ENCODE measurements at regions not wholly inside any gene's neighbourhood (a gene's known extent, or its start where the extent isn't known, plus 50 kb on each side); places are given as distances from the start of the nearest gene placed in this dataset.

DNA sequence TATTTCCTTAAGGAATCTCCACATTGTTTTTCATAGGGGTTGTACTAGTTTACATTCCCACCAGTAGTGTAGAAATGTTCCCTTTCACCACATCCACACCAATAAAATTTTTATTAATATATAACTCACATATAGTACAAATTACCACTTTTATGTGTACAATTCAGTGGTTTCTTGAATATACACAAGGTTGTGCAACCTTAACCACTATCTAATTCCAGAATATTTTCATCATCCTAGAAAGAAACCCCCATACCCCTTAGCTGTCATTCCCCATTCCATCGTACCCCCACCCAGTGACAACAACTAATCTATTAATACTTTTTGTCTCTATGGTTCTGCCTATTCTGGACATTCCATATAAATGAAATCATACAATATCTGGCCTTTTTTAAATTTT lies 108.3 kb upstream of the USP9X start (continued):
- TF ChIP-seq, protein P1, sequence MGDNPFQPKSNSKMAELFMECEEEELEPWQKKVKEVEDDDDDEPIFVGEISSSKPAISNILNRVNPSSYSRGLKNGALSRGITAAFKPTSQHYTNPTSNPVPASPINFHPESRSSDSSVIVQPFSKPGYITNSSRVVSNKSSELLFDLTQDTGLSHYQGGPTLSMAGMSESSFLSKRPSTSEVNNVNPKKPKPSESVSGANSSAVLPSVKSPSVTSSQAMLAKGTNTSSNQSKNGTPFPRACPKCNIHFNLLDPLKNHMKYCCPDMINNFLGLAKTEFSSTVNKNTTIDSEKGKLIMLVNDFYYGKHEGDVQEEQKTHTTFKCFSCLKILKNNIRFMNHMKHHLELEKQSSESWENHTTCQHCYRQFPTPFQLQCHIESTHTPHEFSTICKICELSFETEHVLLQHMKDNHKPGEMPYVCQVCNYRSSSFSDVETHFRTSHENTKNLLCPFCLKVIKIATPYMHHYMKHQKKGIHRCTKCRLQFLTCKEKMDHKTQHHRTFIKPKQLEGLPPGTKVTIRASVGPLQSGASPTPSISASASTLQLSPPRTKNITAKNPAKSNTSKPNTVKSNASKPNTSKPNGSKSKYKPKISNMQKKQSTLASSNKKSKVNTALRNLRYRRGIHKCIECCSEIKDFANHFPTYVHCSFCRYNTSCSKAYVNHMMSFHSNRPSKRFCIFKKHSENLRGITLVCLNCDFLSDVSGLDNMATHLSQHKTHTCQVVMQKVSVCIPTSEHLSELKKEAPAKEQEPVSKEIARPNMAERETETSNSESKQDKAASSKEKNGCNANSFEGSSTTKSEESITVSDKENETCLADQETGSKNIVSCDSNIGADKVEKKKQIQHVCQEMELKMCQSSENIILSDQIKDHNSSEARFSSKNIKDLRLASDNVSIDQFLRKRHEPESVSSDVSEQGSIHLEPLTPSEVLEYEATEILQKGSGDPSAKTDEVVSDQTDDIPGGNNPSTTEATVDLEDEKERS (tag by site-specific recombination; IDR thresholded peaks at IDR 0.05) = no peak
- TF ChIP-seq ZNF274 (IDR thresholded peaks at IDR 0.05; ENCODE audit: low read length) = no peak
- no peak for TF ChIP-seq ZNF274 (tag by site-specific recombination; IDR thresholded peaks at IDR 0.05; ENCODE audit: borderline replicate concordance)
- no peak for TF ChIP-seq ZNF311 (tag by site-specific recombination; IDR thresholded peaks at IDR 0.05; ENCODE audit: borderline replicate concordance)
- no peak for TF ChIP-seq ZNF501 (tag by site-specific recombination; IDR thresholded peaks at IDR 0.05)
- TF ChIP-seq ZNF670 (tag by site-specific recombination; IDR thresholded peaks at IDR 0.05; ENCODE audit: low read depth) = no peak

DNA sequence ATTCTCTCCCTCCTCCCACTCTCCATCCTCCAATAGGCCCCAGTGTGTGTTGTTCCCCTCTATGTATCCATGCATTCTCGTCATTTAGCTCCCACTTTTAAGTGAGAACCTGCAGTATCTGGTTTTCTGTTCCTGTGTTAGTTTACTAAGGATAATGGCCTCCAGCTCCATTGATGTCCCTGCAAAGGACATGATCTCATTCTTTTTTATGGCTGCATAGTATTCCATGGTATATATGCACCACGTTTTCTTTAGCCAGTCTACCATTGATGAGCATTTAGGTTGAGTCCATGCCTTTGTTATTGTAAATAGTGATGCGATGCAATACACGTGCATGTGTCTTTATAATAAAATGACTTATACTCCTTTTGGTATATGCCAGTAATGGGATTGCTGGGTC lies 100.3 kb upstream of the USP9X start:
- Histone ChIP-seq H3K9me3 (ENCODE audit: control insufficient read depth, insufficient read depth, low read depth, low read length) (no peaks in the 10 kb centered on the region), H3K27ac (ENCODE audit: extremely low read depth, low read depth, low read length) (no peak overlapping the region), H3K4me3 (ENCODE audit: low read depth, low read length) (no peak overlapping the region), H3K4me1 (ENCODE audit: control insufficient read depth, insufficient read depth, low read length) (no peaks in the 10 kb centered on the region), H3K36me3 (ENCODE audit: control insufficient read depth in 2 of 2, insufficient read depth in 1 of 2, low read length in 2 of 2) (no peaks in the 10 kb centered on the region)
- CTCF ChIA-PET = interaction anchor here (0.7 kb wide), 1 partner anchor 163 kb away, joined by 3 read pairs; no protein-coding TSS in a partner anchor
- peak; percentile 65; the same call in 1 of the 2 replicates for TF ChIP-seq ZNF146 (tag by site-specific recombination; IDR thresholded peaks at IDR 0.05)
- TF ChIP-seq ZNF16 (tag by site-specific recombination; IDR thresholded peaks at IDR 0.05; ENCODE audit: low read depth) = no peak
- TF ChIP-seq ZNF433 (tag by site-specific recombination; IDR thresholded peaks at IDR 0.05; ENCODE audit: low read depth) = no peak
- POLR2A ChIA-PET = no interaction called here

GRCh38 chrX:40987413-40987812 lies 97.8 kb upstream of the USP9X start:
- CTCF ChIA-PET = interaction anchor here (0.6 kb wide), 1 partner anchor 125 kb away, joined by 3 read pairs; no protein-coding TSS in a partner anchor

DNA sequence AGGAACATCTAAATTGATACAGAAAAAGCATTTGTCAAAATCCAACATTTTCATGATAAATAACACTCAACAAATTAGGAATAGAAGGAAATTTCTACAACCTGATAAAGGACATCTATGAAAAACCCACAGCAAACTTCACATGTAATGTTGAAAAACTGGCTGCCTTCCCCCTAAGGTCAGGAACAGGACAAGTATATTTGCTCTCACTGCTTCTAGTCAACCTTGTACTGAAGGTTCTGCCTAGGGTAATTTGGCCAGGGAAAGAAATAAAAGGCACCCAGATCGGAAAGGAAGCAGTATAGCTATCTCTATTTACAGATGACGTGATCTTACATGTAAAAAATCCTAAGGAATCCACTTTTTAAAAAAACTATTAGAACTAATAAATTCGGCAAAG lies 97.1 kb upstream of the USP9X start:
- no peak overlapping the region for H3K4me3 ChIP-seq (ENCODE audit: low read depth, low read length)
- no peaks in the 10 kb centered on the region for H3K4me1 ChIP-seq (ENCODE audit: control insufficient read depth, insufficient read depth, low read length)
- no peak overlapping the region for H3K27ac ChIP-seq (ENCODE audit: extremely low read depth, low read depth, low read length)
- H3K36me3 ChIP-seq (ENCODE audit: control insufficient read depth in 2 of 2, insufficient read depth in 1 of 2, low read length in 2 of 2) = no peaks in the 10 kb centered on the region
- POLR2A ChIA-PET = interaction anchor here (0.7 kb wide), 1 partner anchor 9 kb away, joined by 5 read pairs; no protein-coding TSS in a partner anchor
- no peaks in the 10 kb centered on the region for H3K9me3 ChIP-seq (ENCODE audit: control insufficient read depth, insufficient read depth, low read depth, low read length)
- CTCF ChIA-PET = no interaction called here
- TF ChIP-seq ZNF626 (tag by site-specific recombination; IDR thresholded peaks at IDR 0.05) (no peak), ZNF19 (tag by site-specific recombination; IDR thresholded peaks at IDR 0.05; ENCODE audit: low read depth) (no peak), PRDM1 (tag by site-specific recombination; IDR thresholded peaks at IDR 0.05) (no peak), PRDM6 (tag by site-specific recombination; IDR thresholded peaks at IDR 0.05) (no peak), ZNF311 (tag by site-specific recombination; IDR thresholded peaks at IDR 0.05; ENCODE audit: borderline replicate concordance) (no peak), EGR2 (tag by site-specific recombination; IDR thresholded peaks at IDR 0.05; ENCODE audit: low read depth) (no peak), ZBTB1 (tag by site-specific recombination; IDR thresholded peaks at IDR 0.05) (no peak), ZNF223 (tag by site-specific recombination; IDR thresholded peaks at IDR 0.05) (no peak), SP3 (tag by site-specific recombination; IDR thresholded peaks at IDR 0.05) (no peak), ZNF350 (tag by site-specific recombination; IDR thresholded peaks at IDR 0.05) (no peak)
- TF ChIP-seq, protein P2, sequence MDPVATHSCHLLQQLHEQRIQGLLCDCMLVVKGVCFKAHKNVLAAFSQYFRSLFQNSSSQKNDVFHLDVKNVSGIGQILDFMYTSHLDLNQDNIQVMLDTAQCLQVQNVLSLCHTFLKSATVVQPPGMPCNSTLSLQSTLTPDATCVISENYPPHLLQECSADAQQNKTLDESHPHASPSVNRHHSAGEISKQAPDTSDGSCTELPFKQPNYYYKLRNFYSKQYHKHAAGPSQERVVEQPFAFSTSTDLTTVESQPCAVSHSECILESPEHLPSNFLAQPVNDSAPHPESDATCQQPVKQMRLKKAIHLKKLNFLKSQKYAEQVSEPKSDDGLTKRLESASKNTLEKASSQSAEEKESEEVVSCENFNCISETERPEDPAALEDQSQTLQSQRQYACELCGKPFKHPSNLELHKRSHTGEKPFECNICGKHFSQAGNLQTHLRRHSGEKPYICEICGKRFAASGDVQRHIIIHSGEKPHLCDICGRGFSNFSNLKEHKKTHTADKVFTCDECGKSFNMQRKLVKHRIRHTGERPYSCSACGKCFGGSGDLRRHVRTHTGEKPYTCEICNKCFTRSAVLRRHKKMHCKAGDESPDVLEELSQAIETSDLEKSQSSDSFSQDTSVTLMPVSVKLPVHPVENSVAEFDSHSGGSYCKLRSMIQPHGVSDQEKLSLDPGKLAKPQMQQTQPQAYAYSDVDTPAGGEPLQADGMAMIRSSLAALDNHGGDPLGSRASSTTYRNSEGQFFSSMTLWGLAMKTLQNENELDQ (tag by site-specific recombination; IDR thresholded peaks at IDR 0.05; ENCODE audit: low read depth) = no peak
- TF ChIP-seq, protein P3, sequence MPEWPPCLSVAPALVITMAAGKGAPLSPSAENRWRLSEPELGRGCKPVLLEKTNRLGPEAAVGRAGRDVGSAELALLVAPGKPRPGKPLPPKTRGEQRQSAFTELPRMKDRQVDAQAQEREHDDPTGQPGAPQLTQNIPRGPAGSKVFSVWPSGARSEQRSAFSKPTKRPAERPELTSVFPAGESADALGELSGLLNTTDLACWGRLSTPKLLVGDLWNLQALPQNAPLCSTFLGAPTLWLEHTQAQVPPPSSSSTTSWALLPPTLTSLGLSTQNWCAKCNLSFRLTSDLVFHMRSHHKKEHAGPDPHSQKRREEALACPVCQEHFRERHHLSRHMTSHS (tag by site-specific recombination; IDR thresholded peaks at IDR 0.05) = no peak

More at GRCh38 chrX:40987413-40987812, 97.8 kb upstream of the USP9X start:
- H3K4me1 ChIP-seq (ENCODE audit: control insufficient read depth, insufficient read depth, low read length) = no peaks in the 10 kb centered on the region
- H3K27ac ChIP-seq (ENCODE audit: extremely low read depth, low read depth, low read length) = no peak overlapping the region
- H3K4me3 ChIP-seq (ENCODE audit: low read depth, low read length) = no peak overlapping the region
- H3K36me3 ChIP-seq (ENCODE audit: control insufficient read depth in 2 of 2, insufficient read depth in 1 of 2, low read length in 2 of 2) = no peaks in the 10 kb centered on the region
- POLR2A ChIA-PET = no interaction called here
- no peak for TF ChIP-seq ZNF560 (tag by site-specific recombination; IDR thresholded peaks at IDR 0.05; ENCODE audit: borderline replicate concordance)
- TF ChIP-seq FEZF1 (tag by site-specific recombination; IDR thresholded peaks at IDR 0.05) = no peak
- H3K9me3 ChIP-seq (ENCODE audit: control insufficient read depth, insufficient read depth, low read depth, low read length) = no peaks in the 10 kb centered on the region

Data from HEK293 (cell line).